NCI-H510A (cell line): ENCODE measurements at regions not wholly inside any gene's neighbourhood (a gene's known extent, or its start where the extent isn't known, plus 50 kb on each side); places are given as distances from the start of the nearest gene placed in this dataset.
"Not testable (repeated sequence)": the region's sequence is repeated elsewhere in the genome, so short reads cannot be mapped to it uniquely, and the experiment has no call there.

Experiments
- DNase-seq: peaks from one replicate; lab custom pipeline; 2025; lab: John Stamatoyannopoulos, UW

GRCh38 chr12:47610686-47611252 is 95.1 kb downstream of the RPAP3 start:
- no peak for DNase-seq

GRCh38 chr12:47609806-47610205 is 96.0 kb downstream of the RPAP3 start:
- no peak for DNase-seq

- not testable (repeated sequence) for DNase-seq
Observed at GRCh38 chr12:47608671-47609070, 97.2 kb downstream of the RPAP3 start.

GRCh38 chr12:47604221-47604873 is 101.5 kb downstream of the RPAP3 start:
- DNase-seq: no peak

GRCh38 chr12:47602949-47603558 is 102.8 kb downstream of the RPAP3 start:
- DNase-seq: no peak

GRCh38 chr12:47602325-47602724 is 103.5 kb downstream of the RPAP3 start:
- DNase-seq: no peak

- DNase-seq: no peak
Observed at GRCh38 chr12:47601071-47601470, 104.8 kb downstream of the RPAP3 start.

- DNase-seq: no peak
Observed at GRCh38 chr12:47591795-47592194, 114.0 kb downstream of the RPAP3 start.

GRCh38 chr12:47591361-47591791 is 114.5 kb downstream of the RPAP3 start:
- DNase-seq: no peak

- DNase-seq: no peak
Observed at GRCh38 chr12:47590771-47591360, 115.0 kb downstream of the RPAP3 start.

GRCh38 chr12:47586952-47587669 is 118.7 kb downstream of the RPAP3 start:
- no peak for DNase-seq

- DNase-seq: no peak
Observed at GRCh38 chr12:47585507-47585906, 120.3 kb downstream of the RPAP3 start.

- DNase-seq: no peak
Observed at GRCh38 chr12:47578836-47579235, 127.0 kb downstream of the RPAP3 start.

- DNase-seq: no peak
Observed at GRCh38 chr12:47577206-47577989, 128.4 kb downstream of the RPAP3 start.

GRCh38 chr12:47576289-47576945 is 129.4 kb downstream of the RPAP3 start:
- no peak for DNase-seq

GRCh38 chr12:47574252-47575021 is 131.4 kb downstream of the RPAP3 start:
- DNase-seq: no peak

GRCh38 chr12:47573146-47573659 is 132.6 kb downstream of the RPAP3 start:
- no peak for DNase-seq

- no peak for DNase-seq
Observed at GRCh38 chr12:47570151-47570550, 135.7 kb downstream of the RPAP3 start.

GRCh38 chr12:47562201-47562600 is 143.6 kb downstream of the RPAP3 start:
- no peak for DNase-seq

- DNase-seq: no peak
Observed at GRCh38 chr12:47561746-47562145, 144.1 kb downstream of the RPAP3 start.
